ENCODE measurements at regions not wholly inside any gene's neighbourhood (a gene's known extent, or its start where the extent isn't known, plus 50 kb on each side); places are given as distances from the start of the nearest gene placed in this dataset.

GRCh38 chr1:82319546-82319945 is 518.8 kb downstream of the ADGRL2 start:
- no peak for DNase-seq (ENCODE audit: low spot score in 2 of 2)
- intact Hi-C loops (cut with DNase I; ENCODE audit: low total_unique reads) = no loop called here
- H3K27ac ChIP-seq = no peak overlapping the region
- no peaks in the 10 kb centered on the region for H3K27me3 ChIP-seq
- H3K9me3 ChIP-seq = no peaks in the 10 kb centered on the region
- no peak overlapping the region for H3K4me3 ChIP-seq
- no peaks in the 10 kb centered on the region for H3K36me3 ChIP-seq
- TF ChIP-seq POLR2A (IDR thresholded peaks at IDR 0.05) (no peak), POLR2AphosphoS5 (IDR thresholded peaks at IDR 0.05) (no peak), CTCF (IDR thresholded peaks at IDR 0.05) (no peak)
- H3K4me1 ChIP-seq = no peaks in the 10 kb centered on the region

DNA sequence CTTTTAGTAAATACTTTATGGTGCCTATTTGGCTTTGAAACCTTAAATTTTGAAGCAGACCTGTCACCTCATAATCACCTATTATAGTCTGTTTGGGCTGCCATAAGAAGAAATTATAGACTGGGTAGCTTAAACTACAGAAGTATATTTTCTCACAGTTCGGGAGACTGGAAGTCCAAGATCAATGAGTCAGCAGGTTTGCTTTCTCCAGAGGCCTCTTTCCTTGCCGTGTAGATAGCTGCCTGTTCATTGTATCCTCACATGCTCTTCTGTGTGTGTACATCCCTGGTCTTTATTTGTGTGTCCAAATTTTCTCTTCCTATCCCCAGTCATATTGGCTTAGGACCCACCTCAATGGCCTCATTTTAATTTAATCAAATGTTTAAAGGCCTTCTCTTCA is 518.2 kb downstream of the ADGRL2 start:
- H3K4me1 ChIP-seq = no peaks in the 10 kb centered on the region
- H3K36me3 ChIP-seq = no peaks in the 10 kb centered on the region
- no peak for DNase-seq (ENCODE audit: low spot score in 2 of 2)
- no peaks in the 10 kb centered on the region for H3K27me3 ChIP-seq
- intact Hi-C loops (cut with DNase I; ENCODE audit: low total_unique reads) = no loop called here
- H3K27ac ChIP-seq = no peak overlapping the region
- no peak overlapping the region for H3K4me3 ChIP-seq
- TF ChIP-seq POLR2A (IDR thresholded peaks at IDR 0.05) = no peak
- no peak for TF ChIP-seq POLR2AphosphoS5 (IDR thresholded peaks at IDR 0.05)
- TF ChIP-seq CTCF (IDR thresholded peaks at IDR 0.05) = no peak
- H3K9me3 ChIP-seq = no peaks in the 10 kb centered on the region

- Histone ChIP-seq H3K36me3 (no peaks in the 10 kb centered on the region), H3K4me1 (no peaks in the 10 kb centered on the region), H3K27me3 (no peaks in the 10 kb centered on the region), H3K27ac (no peak overlapping the region), H3K4me3 (no peak overlapping the region), H3K9me3 (no peaks in the 10 kb centered on the region)
- no peak for DNase-seq (ENCODE audit: low spot score in 2 of 2)
- TF ChIP-seq POLR2AphosphoS5 (IDR thresholded peaks at IDR 0.05) = no peak
- TF ChIP-seq POLR2A (IDR thresholded peaks at IDR 0.05) = no peak
- TF ChIP-seq CTCF (IDR thresholded peaks at IDR 0.05) = no peak
- intact Hi-C loops (cut with DNase I; ENCODE audit: low total_unique reads) = no loop called here
Measured at GRCh38 chr1:82318265-82318664, 517.5 kb downstream of the ADGRL2 start.

- H3K36me3 ChIP-seq = no peaks in the 10 kb centered on the region
- H3K4me1 ChIP-seq = no peaks in the 10 kb centered on the region
- TF ChIP-seq POLR2AphosphoS5 (IDR thresholded peaks at IDR 0.05) (no peak), POLR2A (IDR thresholded peaks at IDR 0.05) (no peak), CTCF (IDR thresholded peaks at IDR 0.05) (no peak)
- no peak for DNase-seq (ENCODE audit: low spot score in 2 of 2)
- H3K27ac ChIP-seq = no peak overlapping the region
- no peaks in the 10 kb centered on the region for H3K27me3 ChIP-seq
- intact Hi-C loops (cut with DNase I; ENCODE audit: low total_unique reads) = no loop called here
- H3K9me3 ChIP-seq = no peaks in the 10 kb centered on the region
- H3K4me3 ChIP-seq = no peak overlapping the region
Measured at GRCh38 chr1:82317671-82318070, 516.9 kb downstream of the ADGRL2 start.

DNA sequence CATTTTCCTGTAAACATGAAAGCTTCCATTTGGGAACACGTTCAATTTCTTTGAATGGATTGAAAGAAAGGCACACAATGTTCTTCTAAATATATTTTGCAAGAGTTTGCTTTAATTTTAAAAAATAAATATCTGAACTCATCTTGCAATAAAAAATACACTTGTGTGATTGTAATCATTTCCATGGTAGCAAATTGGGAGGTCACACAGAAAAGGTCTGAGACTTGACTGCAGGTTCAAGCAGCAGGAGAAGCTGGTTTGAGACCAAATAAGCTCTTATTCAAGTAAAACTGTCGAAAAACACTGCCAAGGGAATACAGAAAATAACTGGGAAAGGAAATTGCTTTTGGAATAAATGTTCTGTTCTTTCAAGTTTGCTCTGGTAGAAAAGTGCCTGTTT is 498.9 kb downstream of the ADGRL2 start:
- H3K27ac ChIP-seq = no peak overlapping the region
- no peaks in the 10 kb centered on the region for H3K36me3 ChIP-seq
- no peaks in the 10 kb centered on the region for H3K27me3 ChIP-seq
- TF ChIP-seq CTCF (IDR thresholded peaks at IDR 0.05) (no peak), POLR2A (IDR thresholded peaks at IDR 0.05) (no peak), POLR2AphosphoS5 (IDR thresholded peaks at IDR 0.05) (no peak)
- H3K4me3 ChIP-seq = no peak overlapping the region
- H3K9me3 ChIP-seq = no peaks in the 10 kb centered on the region
- DNase-seq (ENCODE audit: low spot score in 2 of 2) = no peak
- H3K4me1 ChIP-seq = no peaks in the 10 kb centered on the region
- intact Hi-C loops (cut with DNase I; ENCODE audit: low total_unique reads) = no loop called here
